Dendritic cell treated with granulocyte-macrophage colony-stimulating factor and Interleukin-4, amounts not matched to agents 40 ng/mL and 50 ng/mL, for 4 days (primary cell): ENCODE measurements at regions not wholly inside any gene's neighbourhood (a gene's known extent, or its start where the extent isn't known, plus 50 kb on each side); places are given as distances from the start of the nearest gene placed in this dataset.

Source experiments
- H3K27ac Mint-ChIP-seq: one replicate; pipeline ENCODE4 v1.8.0; 2022; ENCODE audit warnings: mild to moderate bottlenecking, mixed read lengths
- H3K27me3 Mint-ChIP-seq: one replicate; pipeline ENCODE4 v1.8.0; 2022; ENCODE audit warnings: mild to moderate bottlenecking, mixed read lengths
- H3K36me3 Mint-ChIP-seq: one replicate; pipeline ENCODE4 v1.8.0; 2022; ENCODE audit warnings: low read depth, mixed read lengths
- H3K4me1 Mint-ChIP-seq: one replicate; pipeline ENCODE4 v1.8.0; 2022; ENCODE audit warnings: low read depth, mixed read lengths
- H3K4me3 Mint-ChIP-seq: one replicate; pipeline ENCODE4 v1.8.0; 2022; ENCODE audit warnings: mild to moderate bottlenecking, moderate library complexity, mixed read lengths
- H3K9me3 Mint-ChIP-seq: one replicate; pipeline ENCODE4 v1.8.0; 2022; ENCODE audit warnings: mixed read lengths
- intact Hi-C: fragments of 100-400 bp; cut with micrococcal nuclease; formaldehyde crosslinking; loops from one replicate; pipeline ENCODE4 v1.15.0; 2022

GRCh38 chr9:86679909-86680308 lies 267.4 kb downstream of the GAS1 start:
- no peak overlapping the region for H3K27ac Mint-ChIP-seq
- no peaks in the 10 kb centered on the region for H3K36me3 Mint-ChIP-seq
- H3K27me3 Mint-ChIP-seq: no peaks in the 10 kb centered on the region
- no peak overlapping the region for H3K4me3 Mint-ChIP-seq
- intact Hi-C loops: no loop called here
- peaks cover 5% of the 10 kb centered on the region for H3K4me1 Mint-ChIP-seq
- H3K9me3 Mint-ChIP-seq: no peaks in the 10 kb centered on the region

GRCh38 chr9:86676396-86676795 lies 270.9 kb downstream of the GAS1 start:
- no peaks in the 10 kb centered on the region for H3K27me3 Mint-ChIP-seq
- H3K36me3 Mint-ChIP-seq: no peaks in the 10 kb centered on the region
- H3K9me3 Mint-ChIP-seq: peaks cover 3% of the 10 kb centered on the region
- no peak overlapping the region for H3K4me3 Mint-ChIP-seq
- no peak overlapping the region for H3K27ac Mint-ChIP-seq
- intact Hi-C loops: no loop called here
- no peaks in the 10 kb centered on the region for H3K4me1 Mint-ChIP-seq

GRCh38 chr9:86675805-86676204 lies 271.5 kb downstream of the GAS1 start:
- H3K27ac Mint-ChIP-seq: no peak overlapping the region
- H3K36me3 Mint-ChIP-seq: no peaks in the 10 kb centered on the region
- H3K4me1 Mint-ChIP-seq: no peaks in the 10 kb centered on the region
- intact Hi-C loops: no loop called here
- peaks cover 9% of the 10 kb centered on the region for H3K9me3 Mint-ChIP-seq
- H3K27me3 Mint-ChIP-seq: no peaks in the 10 kb centered on the region
- no peak overlapping the region for H3K4me3 Mint-ChIP-seq

- H3K4me1 Mint-ChIP-seq: no peaks in the 10 kb centered on the region
- H3K27me3 Mint-ChIP-seq: no peaks in the 10 kb centered on the region
- intact Hi-C loops: no loop called here
- H3K9me3 Mint-ChIP-seq: peaks cover 18% of the 10 kb centered on the region
- no peak overlapping the region for H3K4me3 Mint-ChIP-seq
- no peaks in the 10 kb centered on the region for H3K36me3 Mint-ChIP-seq
- no peak overlapping the region for H3K27ac Mint-ChIP-seq
Measured at GRCh38 chr9:86674487-86674886, 272.8 kb downstream of the GAS1 start.

- H3K4me3 Mint-ChIP-seq: no peak overlapping the region
Measured at GRCh38 chr9:86672966-86673365, 274.3 kb downstream of the GAS1 start.

GRCh38 chr9:86672301-86672700 lies 275.0 kb downstream of the GAS1 start:
- intact Hi-C loops: no loop called here
- H3K9me3 Mint-ChIP-seq: peaks cover 21% of the 10 kb centered on the region
- no peaks in the 10 kb centered on the region for H3K36me3 Mint-ChIP-seq
- no peaks in the 10 kb centered on the region for H3K4me1 Mint-ChIP-seq
- H3K27ac Mint-ChIP-seq: no peak overlapping the region
- H3K27me3 Mint-ChIP-seq: peaks cover 4% of the 10 kb centered on the region
- no peak overlapping the region for H3K4me3 Mint-ChIP-seq

More at GRCh38 chr9:86672966-86673365, 274.3 kb downstream of the GAS1 start:
- H3K9me3 Mint-ChIP-seq: peaks cover 21% of the 10 kb centered on the region
- H3K4me1 Mint-ChIP-seq: no peaks in the 10 kb centered on the region
- intact Hi-C loops: no loop called here
- no peak overlapping the region for H3K27ac Mint-ChIP-seq
- no peaks in the 10 kb centered on the region for H3K36me3 Mint-ChIP-seq
- peaks cover 3% of the 10 kb centered on the region for H3K27me3 Mint-ChIP-seq

- H3K36me3 Mint-ChIP-seq: no peaks in the 10 kb centered on the region
- H3K27ac Mint-ChIP-seq: no peak overlapping the region
- H3K27me3 Mint-ChIP-seq: peaks cover 4% of the 10 kb centered on the region
- H3K4me1 Mint-ChIP-seq: no peaks in the 10 kb centered on the region
- intact Hi-C loops: no loop called here
- H3K9me3 Mint-ChIP-seq: peaks cover 30% of the 10 kb centered on the region
- no peak overlapping the region for H3K4me3 Mint-ChIP-seq
Measured at GRCh38 chr9:86671018-86671417, 276.3 kb downstream of the GAS1 start.

- Mint-ChIP-seq H3K36me3 (no peaks in the 10 kb centered on the region), H3K27me3 (peaks cover 4% of the 10 kb centered on the region), H3K4me3 (no peak overlapping the region), H3K27ac (no peak overlapping the region), H3K9me3 (peaks cover 30% of the 10 kb centered on the region), H3K4me1 (no peaks in the 10 kb centered on the region)
- intact Hi-C loops: no loop called here
Measured at GRCh38 chr9:86670536-86670935, 276.8 kb downstream of the GAS1 start.

GRCh38 chr9:86670076-86670475 lies 277.2 kb downstream of the GAS1 start:
- peaks cover 30% of the 10 kb centered on the region for H3K9me3 Mint-ChIP-seq
- H3K27ac Mint-ChIP-seq: no peak overlapping the region
- H3K4me3 Mint-ChIP-seq: no peak overlapping the region
- H3K4me1 Mint-ChIP-seq: no peaks in the 10 kb centered on the region
- intact Hi-C loops: no loop called here
- no peaks in the 10 kb centered on the region for H3K36me3 Mint-ChIP-seq
- peaks cover 4% of the 10 kb centered on the region for H3K27me3 Mint-ChIP-seq

- Mint-ChIP-seq H3K4me1 (no peaks in the 10 kb centered on the region), H3K36me3 (no peaks in the 10 kb centered on the region), H3K27me3 (peaks cover 4% of the 10 kb centered on the region), H3K4me3 (no peak overlapping the region), H3K9me3 (peaks cover 30% of the 10 kb centered on the region), H3K27ac (no peak overlapping the region)
- intact Hi-C loops: no loop called here
Measured at GRCh38 chr9:86669422-86669821, 277.9 kb downstream of the GAS1 start.

- H3K27me3 Mint-ChIP-seq: peaks cover 4% of the 10 kb centered on the region
- H3K9me3 Mint-ChIP-seq: peaks cover 30% of the 10 kb centered on the region
- H3K36me3 Mint-ChIP-seq: no peaks in the 10 kb centered on the region
- no peaks in the 10 kb centered on the region for H3K4me1 Mint-ChIP-seq
- intact Hi-C loops: no loop called here
- H3K27ac Mint-ChIP-seq: no peak overlapping the region
- H3K4me3 Mint-ChIP-seq: no peak overlapping the region
Measured at GRCh38 chr9:86668488-86668887, 278.8 kb downstream of the GAS1 start.

GRCh38 chr9:86667307-86667706 lies 280.0 kb downstream of the GAS1 start:
- intact Hi-C loops: no loop called here
- H3K27ac Mint-ChIP-seq: no peak overlapping the region
- H3K9me3 Mint-ChIP-seq: peaks cover 30% of the 10 kb centered on the region

GRCh38 chr9:86665416-86665815 lies 281.9 kb downstream of the GAS1 start:
- H3K27me3 Mint-ChIP-seq: peaks cover 4% of the 10 kb centered on the region
- H3K4me1 Mint-ChIP-seq: no peaks in the 10 kb centered on the region
- H3K9me3 Mint-ChIP-seq: peaks cover 17% of the 10 kb centered on the region
- H3K4me3 Mint-ChIP-seq: no peak overlapping the region
- intact Hi-C loops: no loop called here
- no peak overlapping the region for H3K27ac Mint-ChIP-seq
- no peaks in the 10 kb centered on the region for H3K36me3 Mint-ChIP-seq

More at GRCh38 chr9:86667307-86667706, 280.0 kb downstream of the GAS1 start:
- Mint-ChIP-seq H3K4me3 (no peak overlapping the region), H3K27me3 (peaks cover 4% of the 10 kb centered on the region), H3K4me1 (no peaks in the 10 kb centered on the region), H3K36me3 (no peaks in the 10 kb centered on the region)

- no peaks in the 10 kb centered on the region for H3K4me1 Mint-ChIP-seq
- H3K27ac Mint-ChIP-seq: no peak overlapping the region
- intact Hi-C loops: no loop called here
- H3K4me3 Mint-ChIP-seq: no peak overlapping the region
- H3K9me3 Mint-ChIP-seq: peaks cover 14% of the 10 kb centered on the region
- no peaks in the 10 kb centered on the region for H3K36me3 Mint-ChIP-seq
- peaks cover 4% of the 10 kb centered on the region for H3K27me3 Mint-ChIP-seq
Measured at GRCh38 chr9:86664603-86665002, 282.7 kb downstream of the GAS1 start.

- no peaks in the 10 kb centered on the region for H3K4me1 Mint-ChIP-seq
- intact Hi-C loops: no loop called here
- peaks cover 9% of the 10 kb centered on the region for H3K9me3 Mint-ChIP-seq
- no peaks in the 10 kb centered on the region for H3K36me3 Mint-ChIP-seq
- no peak overlapping the region for H3K4me3 Mint-ChIP-seq
- peaks cover 1% of the 10 kb centered on the region for H3K27me3 Mint-ChIP-seq
- H3K27ac Mint-ChIP-seq: no peak overlapping the region
Measured at GRCh38 chr9:86663905-86664304, 283.4 kb downstream of the GAS1 start.
